DOHH2 (cell line): ENCODE measurements at regions not wholly inside any gene's neighbourhood (a gene's known extent, or its start where the extent isn't known, plus 50 kb on each side); places are given as distances from the start of the nearest gene placed in this dataset.

Experiments
- EZH2phosphoT487 ChIP-seq: fragments of 200-600 bp; sonication (generic); IDR thresholded peaks from 2 replicates; pipeline ENCODE4 v1.6.1; 2017; ENCODE audit warnings: borderline replicate concordance, mild to moderate bottlenecking, antibody characterized with exemption, low read length, moderate library complexity, mixed read lengths
- TF ChIP-seq, protein P1 (sequence below): fragments of 200-600 bp; sonication (generic); IDR thresholded peaks from one replicate; pipeline ENCODE4 v1.5.1; 2014; ENCODE audit warnings: antibody characterized with exemption, mild to moderate bottlenecking, low read depth, low read length; ENCODE audit not compliant: poor library complexity, severe bottlenecking

DNA sequence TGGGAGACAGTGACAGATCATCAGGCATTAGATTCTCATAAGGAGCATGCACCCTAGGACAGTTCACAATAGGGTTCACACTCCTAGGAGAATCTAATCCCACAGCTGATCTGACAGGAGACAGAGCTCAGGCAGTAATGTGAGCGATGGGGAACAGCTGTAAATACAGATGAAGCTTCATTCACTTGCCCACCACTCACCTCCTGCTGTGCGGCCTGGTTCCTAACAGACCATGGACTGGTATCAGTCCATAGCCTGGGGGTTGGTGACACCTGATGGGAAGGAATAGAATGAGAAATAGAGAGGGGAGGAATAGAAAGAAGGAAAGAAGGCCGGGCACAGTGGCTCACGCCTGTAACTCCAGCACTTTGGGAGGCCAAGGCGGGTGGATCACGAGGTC lies 336.8 kb upstream of the SASH1 start:
- TF ChIP-seq, protein P1, sequence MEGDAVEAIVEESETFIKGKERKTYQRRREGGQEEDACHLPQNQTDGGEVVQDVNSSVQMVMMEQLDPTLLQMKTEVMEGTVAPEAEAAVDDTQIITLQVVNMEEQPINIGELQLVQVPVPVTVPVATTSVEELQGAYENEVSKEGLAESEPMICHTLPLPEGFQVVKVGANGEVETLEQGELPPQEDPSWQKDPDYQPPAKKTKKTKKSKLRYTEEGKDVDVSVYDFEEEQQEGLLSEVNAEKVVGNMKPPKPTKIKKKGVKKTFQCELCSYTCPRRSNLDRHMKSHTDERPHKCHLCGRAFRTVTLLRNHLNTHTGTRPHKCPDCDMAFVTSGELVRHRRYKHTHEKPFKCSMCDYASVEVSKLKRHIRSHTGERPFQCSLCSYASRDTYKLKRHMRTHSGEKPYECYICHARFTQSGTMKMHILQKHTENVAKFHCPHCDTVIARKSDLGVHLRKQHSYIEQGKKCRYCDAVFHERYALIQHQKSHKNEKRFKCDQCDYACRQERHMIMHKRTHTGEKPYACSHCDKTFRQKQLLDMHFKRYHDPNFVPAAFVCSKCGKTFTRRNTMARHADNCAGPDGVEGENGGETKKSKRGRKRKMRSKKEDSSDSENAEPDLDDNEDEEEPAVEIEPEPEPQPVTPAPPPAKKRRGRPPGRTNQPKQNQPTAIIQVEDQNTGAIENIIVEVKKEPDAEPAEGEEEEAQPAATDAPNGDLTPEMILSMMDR, result no peak
- TF ChIP-seq EZH2phosphoT487, result no peak
